SH-SY5Y (cell line): ENCODE measurements at regions not wholly inside any gene's neighbourhood (a gene's known extent, or its start where the extent isn't known, plus 50 kb on each side); places are given as distances from the start of the nearest gene placed in this dataset.

Source experiments
- GATA2 ChIP-seq: IDR thresholded peaks from 2 replicates; pipeline ENCODE4 v1.6.1; 2011; ENCODE audit warnings: mild to moderate bottlenecking, low read depth, low read length
- GATA3 ChIP-seq: IDR thresholded peaks from 2 replicates; pipeline ENCODE4 v1.6.1; 2011; ENCODE audit warnings: low read depth, mild to moderate bottlenecking, low read length, moderate library complexity

DNA sequence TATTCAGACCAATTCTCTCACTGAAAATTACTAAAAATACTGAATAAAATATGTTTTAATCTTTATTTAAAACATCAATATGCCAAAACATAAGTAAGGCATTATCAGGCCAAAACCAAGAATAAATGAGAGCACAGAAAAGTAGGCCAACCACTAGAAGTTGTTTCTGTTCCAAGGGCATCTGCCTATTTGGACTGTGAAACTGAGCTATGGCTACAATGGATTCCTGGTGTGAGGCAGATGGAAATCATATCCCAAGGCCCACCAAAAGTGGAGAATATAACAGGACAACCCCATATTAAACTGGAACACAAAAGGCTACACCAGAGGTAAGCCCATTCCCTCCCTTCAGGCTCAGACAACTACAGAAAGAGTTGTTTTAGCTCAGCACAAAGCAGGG is 302.8 kb upstream of the IL12A start:
- TF ChIP-seq GATA3 (no peak), GATA2 (no peak)
